ENCODE measurements at regions not wholly inside any gene's neighbourhood (a gene's known extent, or its start where the extent isn't known, plus 50 kb on each side); places are given as distances from the start of the nearest gene placed in this dataset.

DNA sequence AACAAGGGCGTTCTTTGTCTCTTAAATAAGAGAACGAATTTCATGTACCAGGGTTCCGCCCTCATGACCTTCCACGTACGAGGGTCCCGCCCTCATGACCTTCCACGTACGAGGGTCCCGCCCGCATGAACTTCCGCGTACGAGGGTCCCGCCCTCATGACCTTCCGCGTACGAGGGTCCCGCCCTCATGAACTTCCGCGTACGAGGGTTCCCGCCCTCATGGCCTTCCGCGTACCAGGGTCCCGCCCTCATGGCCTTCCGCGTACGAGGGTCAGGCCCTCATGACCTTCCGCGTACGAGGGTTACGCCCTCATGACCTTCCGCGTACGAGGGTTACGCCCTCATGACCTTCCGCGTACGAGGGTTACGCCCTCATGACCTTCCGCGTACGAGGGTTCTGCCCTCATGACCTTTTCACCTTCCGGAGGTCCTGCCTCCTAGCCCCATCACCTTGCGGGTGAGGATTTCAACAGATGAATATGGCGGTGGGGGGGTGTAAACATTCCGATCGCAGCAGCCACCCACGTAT is 273.9 kb upstream of the ADAMTS16 start:
- DNase-seq: no peak

DNA sequence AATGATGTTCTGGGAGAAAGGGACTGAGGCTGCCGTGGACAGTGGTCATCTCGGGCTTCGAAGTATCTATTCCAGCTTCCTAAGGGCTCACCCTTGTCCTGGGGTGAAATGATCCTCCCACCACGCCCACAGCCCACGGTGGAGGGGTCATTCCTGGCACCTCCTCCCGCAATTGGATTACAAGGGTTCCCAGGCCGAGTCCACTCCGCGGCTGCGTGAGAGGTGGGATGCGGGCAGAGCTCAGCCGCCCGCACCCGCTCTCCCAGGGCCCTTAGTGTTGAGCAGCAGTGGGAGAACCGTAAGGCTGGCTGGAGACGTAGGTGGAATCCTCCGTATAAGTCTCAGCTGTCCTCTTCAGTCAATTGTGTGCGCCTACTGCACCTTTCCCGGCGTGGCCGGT is 273.3 kb upstream of the ADAMTS16 start:
- no peak for DNase-seq

DNA sequence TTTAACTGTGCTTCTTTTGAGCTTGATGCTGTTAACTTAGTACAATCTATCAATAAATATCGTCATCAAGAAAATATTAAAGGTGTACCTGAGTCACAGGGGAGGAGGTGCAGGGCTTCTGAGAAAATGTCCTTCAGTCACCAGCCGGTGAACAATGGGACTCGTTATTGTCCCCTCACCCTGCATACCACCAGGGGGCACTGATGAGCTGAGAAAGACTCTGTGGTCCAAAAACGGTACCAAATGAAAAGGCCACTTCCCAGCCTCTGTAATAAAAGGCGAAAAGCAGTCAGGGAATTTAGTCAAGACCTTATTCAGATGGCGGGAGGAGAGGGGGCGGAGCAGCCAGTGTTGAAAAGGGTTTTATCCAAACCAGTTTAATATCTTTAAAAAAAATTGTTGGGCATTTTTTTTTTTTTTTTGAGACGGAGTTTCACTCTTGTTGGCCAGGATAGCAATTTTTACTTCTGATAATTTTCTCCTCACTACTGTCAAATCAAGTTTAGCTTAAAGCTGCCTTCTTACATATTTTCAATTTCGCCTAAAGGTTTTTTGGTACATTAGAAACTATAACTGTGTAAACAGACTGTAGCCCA is 271.9 kb upstream of the ADAMTS16 start:
- DNase-seq: peak; percentile 79

GRCh38 chr5:4873652-4874051 is 266.5 kb upstream of the ADAMTS16 start:
- no peak for DNase-seq

- DNase-seq: no peak
Measured at GRCh38 chr5:4874097-4874496, 266.0 kb upstream of the ADAMTS16 start.

GRCh38 chr5:4875942-4876341 is 264.2 kb upstream of the ADAMTS16 start:
- no peak for DNase-seq

GRCh38 chr5:4876804-4877203 is 263.3 kb upstream of the ADAMTS16 start:
- DNase-seq: no peak

DNA sequence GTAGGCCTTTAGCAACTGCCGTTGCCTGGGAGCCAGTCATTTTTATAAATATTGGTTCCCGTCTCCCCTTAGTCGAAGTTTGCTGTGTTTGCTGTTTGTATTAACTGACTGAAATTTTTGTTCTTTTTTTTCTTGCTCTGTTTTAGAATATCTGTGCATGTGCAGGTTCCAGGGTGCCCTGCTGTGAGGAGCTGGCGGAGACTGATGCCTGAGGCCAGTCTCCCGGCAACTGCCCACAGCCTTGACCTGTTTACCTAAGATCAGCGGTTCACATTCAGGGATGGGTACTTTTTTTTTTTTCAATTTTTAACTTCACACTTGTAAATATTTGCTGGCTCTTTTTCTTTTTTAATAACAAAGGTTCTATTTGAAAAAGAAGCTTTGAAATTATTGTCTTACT is 262.6 kb upstream of the ADAMTS16 start:
- DNase-seq: no peak

- no peak for DNase-seq
Measured at GRCh38 chr5:4879075-4879474, 261.1 kb upstream of the ADAMTS16 start.

- peak; percentile 61 for DNase-seq
Measured at GRCh38 chr5:4879693-4880303, 260.3 kb upstream of the ADAMTS16 start.

GRCh38 chr5:4880304-4880741 is 259.8 kb upstream of the ADAMTS16 start:
- DNase-seq: no peak

DNA sequence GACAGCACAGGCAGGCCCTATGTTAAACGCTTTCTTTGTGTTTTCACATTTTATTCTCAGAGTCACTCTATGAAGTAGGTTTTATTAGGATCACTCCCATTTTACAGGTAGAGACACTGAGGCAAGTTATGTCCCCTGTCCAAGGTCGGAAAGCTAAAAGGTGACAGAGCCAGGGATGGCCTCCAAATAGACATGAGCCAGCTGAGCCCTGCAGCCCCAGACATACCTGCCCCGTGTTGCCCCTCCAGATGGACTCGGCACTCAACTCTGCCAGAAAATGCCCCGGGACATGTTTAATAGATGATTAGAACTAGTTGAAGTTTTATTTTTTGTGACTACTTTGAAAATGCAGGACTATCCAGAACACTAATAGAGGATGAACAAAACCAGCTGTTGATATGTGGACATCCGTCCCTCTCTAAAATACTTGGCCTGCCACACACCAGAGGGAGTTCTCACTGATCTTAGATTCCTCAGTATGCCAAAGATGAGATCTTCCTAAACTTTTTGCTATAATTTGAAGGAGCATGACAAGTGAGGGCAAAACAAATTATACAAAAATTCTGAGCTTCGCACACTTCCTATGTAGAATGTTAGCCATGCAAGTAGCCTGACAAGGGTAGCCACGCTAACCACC is 258.6 kb upstream of the ADAMTS16 start:
- DNase-seq: no peak

DNA sequence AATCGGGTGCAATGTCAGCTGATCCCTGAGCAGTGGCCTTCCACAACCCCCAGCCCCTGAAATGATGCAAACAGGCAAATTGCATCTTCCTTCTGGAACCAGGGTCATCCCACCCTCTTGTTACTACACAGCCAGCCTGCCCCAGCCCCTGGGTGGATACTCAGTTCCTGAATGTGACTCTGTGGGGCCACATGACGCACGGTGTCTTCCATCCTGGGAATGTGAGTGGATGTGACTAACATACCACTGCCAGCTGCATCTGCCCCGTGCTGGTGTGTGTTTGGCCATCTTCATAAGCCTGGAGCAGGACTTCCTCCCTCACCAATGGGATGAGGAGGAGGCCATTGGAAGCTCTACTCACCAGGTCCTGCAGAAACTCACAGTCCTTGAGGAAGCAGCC is 257.9 kb upstream of the ADAMTS16 start:
- no peak for DNase-seq

DNA sequence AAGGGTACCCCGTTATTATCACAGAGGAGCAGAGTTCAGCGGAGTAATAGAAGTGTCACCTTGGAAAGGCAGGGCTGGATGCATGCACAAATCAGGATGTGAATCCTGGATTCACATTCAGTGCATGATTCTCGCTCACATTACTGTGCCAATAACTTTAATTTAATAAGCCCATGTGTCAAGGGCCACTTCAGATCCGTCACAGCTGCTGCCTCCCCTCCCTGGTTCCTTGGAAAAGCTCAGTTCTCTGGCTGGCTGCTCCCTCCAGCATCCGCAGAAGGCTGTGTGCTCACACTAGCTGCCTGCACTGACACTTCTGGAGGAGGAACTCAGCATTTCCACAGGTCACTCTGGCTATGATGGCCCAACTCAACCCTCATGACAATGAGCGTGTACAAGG is 256.8 kb upstream of the ADAMTS16 start:
- no peak for DNase-seq

DNA sequence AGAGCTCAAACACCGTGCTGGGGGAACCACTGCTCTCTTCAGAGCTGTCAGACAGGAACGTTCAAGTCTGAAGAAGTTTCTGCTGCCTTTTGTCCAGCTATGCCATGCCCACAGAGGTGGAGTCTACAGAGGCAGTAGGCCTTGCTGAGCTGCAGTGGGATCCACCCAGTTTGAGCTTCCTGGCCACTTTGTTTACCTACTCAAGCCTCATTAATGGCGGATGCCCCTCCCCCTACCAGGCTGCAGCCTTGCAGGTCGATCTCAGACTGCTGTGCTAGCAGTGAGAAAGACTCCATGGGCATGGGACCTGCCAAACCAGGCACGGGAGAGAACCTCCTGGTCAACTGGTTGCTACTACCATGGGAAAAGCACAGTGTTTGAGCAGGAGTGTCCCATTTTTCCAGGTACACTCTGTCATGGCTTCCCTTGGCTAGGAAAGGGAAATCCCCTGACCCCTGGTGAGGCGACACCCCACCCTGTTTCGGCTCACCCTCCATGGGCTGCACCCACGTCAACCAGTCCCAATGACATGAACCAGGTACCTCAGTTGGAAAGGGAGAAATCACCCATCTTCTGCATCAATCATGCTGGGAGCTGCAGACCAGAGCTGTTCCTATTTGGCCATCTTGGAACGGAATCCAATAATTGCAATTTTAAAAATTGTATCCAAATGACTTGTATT is 246.9 kb upstream of the ADAMTS16 start:
- no peak for DNase-seq

GRCh38 chr5:4896328-4896727 is 243.8 kb upstream of the ADAMTS16 start:
- no peak for DNase-seq

DNA sequence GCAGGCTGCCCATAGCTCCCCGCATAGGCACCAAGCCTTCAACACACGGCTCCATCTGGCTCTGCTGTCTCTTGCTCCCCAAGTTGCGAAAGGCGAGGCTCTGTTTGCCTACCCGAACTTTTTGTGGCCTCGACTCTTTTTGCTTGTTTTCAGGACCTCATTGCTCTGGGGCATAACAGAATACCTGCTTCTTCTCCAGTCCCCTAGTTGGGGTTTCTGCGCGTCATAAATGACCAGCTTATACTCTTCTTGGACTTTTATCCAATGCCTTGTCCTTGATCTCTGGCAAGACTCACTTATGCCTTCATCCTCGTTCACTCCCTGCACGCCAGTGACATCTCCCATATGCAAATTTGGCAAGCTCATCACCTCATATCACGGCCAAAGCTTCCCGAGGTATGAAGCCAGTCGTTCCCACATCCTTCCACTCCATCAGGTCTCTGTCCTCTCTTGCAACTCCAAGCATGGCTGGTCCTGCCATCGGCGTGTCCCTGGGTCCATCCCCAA is 238.8 kb upstream of the ADAMTS16 start:
- DNase-seq: no peak

DNA sequence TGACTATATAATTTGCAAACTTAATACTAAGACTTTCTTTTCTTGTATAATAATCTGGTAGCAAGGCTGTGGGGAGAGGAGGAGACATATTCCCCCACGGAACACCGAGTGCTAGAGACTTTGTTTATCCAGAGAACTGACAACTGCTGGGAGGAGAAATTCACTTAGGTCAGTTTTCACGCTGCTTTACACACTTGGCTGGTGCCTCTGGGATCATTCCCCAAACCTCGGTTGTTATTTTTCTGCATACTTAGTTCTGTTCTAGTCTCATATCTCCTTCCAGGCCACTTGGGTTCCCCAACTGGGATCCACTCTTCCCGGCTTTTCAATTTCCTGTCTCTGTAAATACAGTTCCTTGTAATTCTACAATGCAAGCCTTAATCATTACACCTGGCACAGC is 238.2 kb upstream of the ADAMTS16 start:
- no peak for DNase-seq

- no peak for DNase-seq
Measured at GRCh38 chr5:4905674-4906520, 234.2 kb upstream of the ADAMTS16 start.

- no peak for DNase-seq
Measured at GRCh38 chr5:4906786-4907185, 233.3 kb upstream of the ADAMTS16 start.

DNA sequence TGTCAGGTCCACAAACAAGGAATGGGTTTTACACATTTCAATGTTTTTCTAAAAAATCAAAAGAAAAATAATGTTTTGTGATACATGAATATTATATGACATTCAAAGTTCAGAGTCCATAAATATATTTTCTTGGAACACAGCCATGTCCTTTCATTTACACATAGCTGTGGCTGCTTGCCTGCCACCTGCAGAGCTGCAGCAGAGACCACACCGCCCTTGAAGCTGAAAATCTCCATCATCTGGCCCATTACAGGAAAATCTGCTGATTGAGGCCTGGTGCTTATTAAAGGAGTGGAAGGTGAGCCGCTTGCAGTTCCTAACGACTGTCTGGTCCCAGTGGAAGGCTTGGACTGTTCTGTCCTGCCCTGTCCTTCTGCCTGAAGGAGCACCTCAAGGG is 232.6 kb upstream of the ADAMTS16 start:
- DNase-seq: no peak

DNA sequence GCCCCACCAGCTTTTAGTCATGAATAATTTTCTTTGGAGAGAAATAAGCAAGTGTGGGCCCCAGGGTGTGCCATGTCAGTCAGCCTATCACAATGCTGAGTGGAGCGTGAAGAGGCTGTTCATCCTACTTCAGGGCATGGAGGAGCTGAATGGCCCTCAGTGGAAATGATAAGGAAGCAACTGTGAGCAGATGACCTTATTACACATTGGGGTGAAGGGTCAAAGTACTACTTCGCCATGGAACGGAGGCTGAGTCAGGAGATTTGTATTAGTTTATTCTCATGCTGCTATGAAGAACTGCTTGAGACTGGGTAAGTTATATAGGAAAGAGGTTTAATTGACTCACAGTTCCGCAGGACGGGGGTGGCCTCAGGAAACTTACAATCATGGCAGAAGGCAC is 231.0 kb upstream of the ADAMTS16 start:
- no peak for DNase-seq
